ENCODE measurements at regions not wholly inside any gene's neighbourhood (a gene's known extent, or its start where the extent isn't known, plus 50 kb on each side); places are given as distances from the start of the nearest gene placed in this dataset.

GRCh38 chr11:37942081-37942480 is 1344.0 kb upstream of the RAG2 start:
- H3K79me2 ChIP-seq = no peaks in the 10 kb centered on the region

DNA sequence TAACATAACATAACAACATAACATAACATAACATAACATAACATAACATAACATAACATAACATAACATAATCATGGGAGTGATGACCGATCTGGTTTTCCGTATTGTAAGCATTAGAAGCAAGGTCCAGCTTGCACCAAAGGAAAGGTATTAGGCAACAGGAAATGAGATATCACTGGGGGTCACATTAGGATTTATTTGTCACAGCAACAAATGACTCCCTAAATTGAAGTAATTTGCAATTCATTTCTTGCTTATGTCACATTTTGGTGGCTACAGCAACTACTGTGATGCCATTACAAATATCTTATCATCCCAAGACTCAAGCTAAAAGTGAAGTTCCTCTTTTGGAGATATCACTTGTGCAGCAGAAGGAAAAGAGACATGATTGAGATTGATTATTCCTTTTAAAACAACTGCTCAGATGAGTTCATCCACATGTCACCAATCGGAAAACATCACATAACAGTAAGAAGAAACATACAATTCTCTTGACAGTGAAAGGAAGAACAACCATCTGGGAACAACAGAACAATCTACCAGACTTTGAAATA is 1331.1 kb upstream of the RAG2 start:
- no peaks in the 10 kb centered on the region for H3K27me3 ChIP-seq (ENCODE audit: control insufficient read depth, insufficient read depth, low read length)
- H3K36me3 ChIP-seq (ENCODE audit: control insufficient read depth, insufficient read depth, low read length) = no peaks in the 10 kb centered on the region
- no peak overlapping the region for H3K27ac ChIP-seq
- no peaks in the 10 kb centered on the region for H3K4me1 ChIP-seq
- H3K9ac ChIP-seq = no peak overlapping the region
- H2AFZ ChIP-seq = no peak overlapping the region
- no peaks in the 10 kb centered on the region for H3K9me3 ChIP-seq (ENCODE audit: control insufficient read depth, low read length)
- H3K4me3 ChIP-seq (ENCODE audit: low read depth, low read length) = no peak overlapping the region
- no peak overlapping the region for H3K4me2 ChIP-seq (ENCODE audit: low read length)
- H3K79me2 ChIP-seq = no peaks in the 10 kb centered on the region
- no peak for TF ChIP-seq CTCF (IDR thresholded peaks at IDR 0.05)

More at GRCh38 chr11:37942081-37942480, 1344.0 kb upstream of the RAG2 start:
- Histone ChIP-seq H3K4me2 (ENCODE audit: low read length) (no peak overlapping the region), H3K9ac (no peak overlapping the region), H3K4me1 (no peaks in the 10 kb centered on the region), H3K27me3 (ENCODE audit: control insufficient read depth, insufficient read depth, low read length) (no peaks in the 10 kb centered on the region), H3K27ac (no peak overlapping the region), H2AFZ (no peak overlapping the region), H3K4me3 (ENCODE audit: low read depth, low read length) (no peak overlapping the region), H3K36me3 (ENCODE audit: control insufficient read depth, insufficient read depth, low read length) (no peaks in the 10 kb centered on the region), H3K9me3 (ENCODE audit: control insufficient read depth, low read length) (no peaks in the 10 kb centered on the region)
- TF ChIP-seq CTCF (IDR thresholded peaks at IDR 0.05) = no peak

DNA sequence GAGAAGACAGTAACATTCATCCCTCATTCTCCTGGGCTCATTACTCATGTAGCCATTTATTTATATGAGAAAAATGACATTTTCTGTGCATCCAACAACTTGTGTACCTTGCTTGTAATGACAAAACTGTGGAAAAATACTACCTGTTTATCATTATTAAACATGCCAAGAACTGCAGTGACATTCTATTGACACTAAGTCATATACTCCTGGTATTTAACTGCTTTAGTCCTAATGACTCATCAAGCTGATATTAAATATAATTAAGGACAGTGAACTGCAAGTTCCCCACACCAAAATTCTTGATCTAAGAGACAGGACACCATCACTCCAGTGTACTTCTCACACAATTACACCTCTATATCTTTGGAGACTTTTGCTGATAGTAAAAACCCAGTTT is 1328.7 kb upstream of the RAG2 start:
- Histone ChIP-seq H3K4me1 (no peaks in the 10 kb centered on the region), H3K9me3 (ENCODE audit: control insufficient read depth, low read length) (no peaks in the 10 kb centered on the region)
- TF ChIP-seq CTCF (IDR thresholded peaks at IDR 0.05) = no peak

GRCh38 chr11:37916331-37916730 is 1318.3 kb upstream of the RAG2 start:
- TF ChIP-seq CTCF (IDR thresholded peaks at IDR 0.05) = no peak
- no peaks in the 10 kb centered on the region for H3K9me3 ChIP-seq (ENCODE audit: control insufficient read depth, low read length)
- no peaks in the 10 kb centered on the region for H3K36me3 ChIP-seq (ENCODE audit: control insufficient read depth, insufficient read depth, low read length)

More for the DNA sequence above, 1328.7 kb upstream of the RAG2 start:
- no peak overlapping the region for H2AFZ ChIP-seq
- H3K4me2 ChIP-seq (ENCODE audit: low read length) = no peak overlapping the region
- no peaks in the 10 kb centered on the region for H3K36me3 ChIP-seq (ENCODE audit: control insufficient read depth, insufficient read depth, low read length)
- H3K27ac ChIP-seq = no peak overlapping the region
- H3K27me3 ChIP-seq (ENCODE audit: control insufficient read depth, insufficient read depth, low read length) = no peaks in the 10 kb centered on the region
- no peak overlapping the region for H3K9ac ChIP-seq
- H3K79me2 ChIP-seq = no peaks in the 10 kb centered on the region
- no peak overlapping the region for H3K4me3 ChIP-seq (ENCODE audit: low read depth, low read length)

GRCh38 chr11:37914859-37915258 is 1316.8 kb upstream of the RAG2 start:
- Histone ChIP-seq H3K4me1 (no peaks in the 10 kb centered on the region), H3K4me3 (ENCODE audit: low read depth, low read length) (no peak overlapping the region), H3K9ac (no peak overlapping the region), H3K4me2 (ENCODE audit: low read length) (no peak overlapping the region), H3K36me3 (ENCODE audit: control insufficient read depth, insufficient read depth, low read length) (no peaks in the 10 kb centered on the region), H3K27me3 (ENCODE audit: control insufficient read depth, insufficient read depth, low read length) (no peaks in the 10 kb centered on the region), H2AFZ (no peak overlapping the region), H3K79me2 (no peaks in the 10 kb centered on the region), H3K27ac (no peak overlapping the region), H3K9me3 (ENCODE audit: control insufficient read depth, low read length) (no peaks in the 10 kb centered on the region)
- no peak for TF ChIP-seq CTCF (IDR thresholded peaks at IDR 0.05)

More at GRCh38 chr11:37916331-37916730, 1318.3 kb upstream of the RAG2 start:
- no peak overlapping the region for H2AFZ ChIP-seq
- H3K4me2 ChIP-seq (ENCODE audit: low read length) = no peak overlapping the region
- no peak overlapping the region for H3K9ac ChIP-seq
- no peak overlapping the region for H3K27ac ChIP-seq
- H3K79me2 ChIP-seq = no peaks in the 10 kb centered on the region
- no peak overlapping the region for H3K4me3 ChIP-seq (ENCODE audit: low read depth, low read length)
- no peaks in the 10 kb centered on the region for H3K27me3 ChIP-seq (ENCODE audit: control insufficient read depth, insufficient read depth, low read length)
- no peaks in the 10 kb centered on the region for H3K4me1 ChIP-seq
